IMR-90 (cell line): ENCODE measurements at regions not wholly inside any gene's neighbourhood (a gene's known extent, or its start where the extent isn't known, plus 50 kb on each side); places are given as distances from the start of the nearest gene placed in this dataset.
A peak's percentile ranks its signal among the peaks of the same experiment; 100 is the strongest.

Source experiments
- ATAC-seq: fragments of 200-7000 bp; cut with Tn5 transposase; 2 replicates; pipeline ENCODE4 v1.9.1; 2020; ENCODE audit warnings: low read depth, mild to moderate bottlenecking, moderate library complexity
- BruUV-seq: library from RNA; stranded (reverse); fragments of 400-500 nt; replicated peaks from 2 replicates; lab custom pipeline; 2021; lab: Mats Ljungman, UMichigan
- CTCF ChIA-PET: fragments of 300-600 bp; formaldehyde crosslinking; extraction: SDS; loops from one replicate; lab custom pipeline; 2021; ENCODE audit warnings: antibody characterized with exemption; lab: Yijun Ruan, JAX
- POLR2A ChIA-PET: fragments of 300-600 bp; sonication (Branson Sonifier 250); formaldehyde crosslinking; loops from one replicate; lab custom pipeline; 2022; ENCODE audit warnings: antibody characterized with exemption; ENCODE audit not compliant: unreplicated experiment; lab: Charles Lee
- DNase-seq: peaks from one replicate; pipeline ENCODE4 v3.0.0; 2013
- H2AFZ ChIP-seq: replicated peaks from 2 replicates; pipeline ENCODE3; 2013; ENCODE audit warnings: low read length, mild to moderate bottlenecking; ENCODE audit not compliant: poor library complexity
- H2AK5ac ChIP-seq: 2 replicates; pipeline ENCODE4 v1.6.1; 2013; ENCODE audit warnings: low read depth, low read length, inconsistent platforms
- H2AK9ac ChIP-seq: replicated peaks from 2 replicates; pipeline ENCODE3; 2013; ENCODE audit warnings: mild to moderate bottlenecking, low read depth, low read length, moderate library complexity; ENCODE audit not compliant: poor library complexity
- H2BK120ac ChIP-seq: 2 replicates; pipeline ENCODE4 v1.6.1; 2013; ENCODE audit warnings: low read depth, low read length, inconsistent platforms
- H2BK15ac ChIP-seq: 3 replicates; pipeline ENCODE4 v1.6.1; 2013; ENCODE audit warnings: low read depth, low read length, inconsistent platforms
- H2BK20ac ChIP-seq: 2 replicates; pipeline ENCODE4 v1.6.1; 2013; ENCODE audit warnings: low read depth, mild to moderate bottlenecking, inconsistent platforms, low read length, moderate library complexity
- H2BK5ac ChIP-seq: 2 replicates; pipeline ENCODE4 v1.6.1; 2013; ENCODE audit warnings: mild to moderate bottlenecking, low read depth, low read length, inconsistent platforms; ENCODE audit not compliant: poor library complexity, severe bottlenecking
- H3K14ac ChIP-seq: replicated peaks from 2 replicates; pipeline ENCODE4 v1.6.1; 2013; ENCODE audit warnings: low read depth, low read length, inconsistent platforms
- H3K18ac ChIP-seq: 2 replicates; pipeline ENCODE4 v1.6.1; 2013; ENCODE audit warnings: low read depth, low read length, control low read depth
- H3K23ac ChIP-seq: 2 replicates; pipeline ENCODE4 v1.6.1; 2013; ENCODE audit warnings: low read depth, low read length, inconsistent platforms
- H3K27ac ChIP-seq: 2 replicates; pipeline ENCODE4 v1.5.1; 2013; ENCODE audit warnings: mild to moderate bottlenecking, control low read depth, low read length; ENCODE audit not compliant: insufficient read depth
- H3K27me3 ChIP-seq: 2 replicates; pipeline ENCODE4 v1.6.1; 2013; ENCODE audit warnings: low read length; ENCODE audit not compliant: control insufficient read depth, insufficient read depth
- H3K36me3 ChIP-seq: 2 replicates; pipeline ENCODE4 v1.6.1; 2013; ENCODE audit warnings: low read length, mixed read lengths; ENCODE audit not compliant: control insufficient read depth, insufficient read depth
- H3K4ac ChIP-seq: 2 replicates; pipeline ENCODE4 v1.6.1; 2013; ENCODE audit warnings: low read depth, low read length, inconsistent platforms
- H3K4me1 ChIP-seq: 2 replicates; pipeline ENCODE4 v1.6.1; 2013; ENCODE audit warnings: low read length, mixed read lengths; ENCODE audit not compliant: control insufficient read depth, insufficient read depth
- H3K4me2 ChIP-seq: 2 replicates; pipeline ENCODE4 v1.6.1; 2013; ENCODE audit warnings: low read depth, mild to moderate bottlenecking, control low read depth, low read length, moderate library complexity
- H3K4me3 ChIP-seq: 2 replicates; pipeline ENCODE4 v1.5.1; 2013; ENCODE audit warnings: low read depth, mild to moderate bottlenecking, control low read depth, low read length, moderate library complexity; ENCODE audit not compliant: insufficient read depth
- H3K56ac ChIP-seq: 2 replicates; pipeline ENCODE4 v1.6.1; 2013; ENCODE audit warnings: low read length, inconsistent platforms; ENCODE audit not compliant: insufficient read depth; ENCODE audit errors: extremely low read depth
- H3K79me1 ChIP-seq, 2 experiments: 2 replicates each; pipeline ENCODE4 v1.6.1; 2013; ENCODE audit warnings: low read length in 2 of 2, inconsistent platforms in 1 of 2, low read depth in 1 of 2
- H3K9ac ChIP-seq: 2 replicates; pipeline ENCODE4 v1.6.1; 2013; ENCODE audit warnings: low read depth, low read length, control low read depth
- H3K9me1 ChIP-seq: 2 replicates; pipeline ENCODE4 v1.6.1; 2013; ENCODE audit warnings: low read length, inconsistent platforms; ENCODE audit not compliant: insufficient read depth
- H3K9me3 ChIP-seq: 2 replicates; pipeline ENCODE4 v1.6.1; 2013; ENCODE audit warnings: low read length; ENCODE audit not compliant: control insufficient read depth, insufficient read depth
- H4K20me1 ChIP-seq: 2 replicates; pipeline ENCODE4 v1.6.1; 2013; ENCODE audit warnings: low read length, inconsistent platforms; ENCODE audit not compliant: insufficient read depth
- H4K5ac ChIP-seq: 2 replicates; pipeline ENCODE4 v1.6.1; 2013; ENCODE audit warnings: mild to moderate bottlenecking, low read depth, low read length, control low read depth
- H4K8ac ChIP-seq, 2 experiments: 2 replicates each; pipeline ENCODE4 v1.6.1; 2013; ENCODE audit warnings: low read depth in 2 of 2, low read length in 2 of 2, control low read depth in 1 of 2, inconsistent platforms in 1 of 2
- H4K91ac ChIP-seq: 2 replicates; pipeline ENCODE4 v1.6.1; 2013; ENCODE audit warnings: low read depth, low read length, inconsistent platforms; ENCODE audit not compliant: insufficient read depth
- MAFK ChIP-seq: IDR thresholded peaks from 2 replicates; pipeline ENCODE4 v1.6.1; 2012; ENCODE audit warnings: low read depth, low read length, improper control_type of control experiment
- RFX5 ChIP-seq: IDR thresholded peaks from 2 replicates; pipeline ENCODE4 v1.8.0; 2012; ENCODE audit warnings: low read depth, mild to moderate bottlenecking, low read length, moderate library complexity
- WGBS, 2 experiments: methylation state at CpG; one replicate each; pipeline versions ENCODE4 v1.1.5 to v1.1.7; 2013; ENCODE audit warnings: missing lambda C conversion rate in 2 of 2; ENCODE audit not compliant: insufficient read length in 1 of 2; ENCODE audit errors: extremely low coverage in 2 of 2; 5-methylcytosine and 5-hydroxymethylcytosine counted together
- dilution Hi-C: fragments of 300-500 bp; cut with HindIII; formaldehyde crosslinking; loops from one replicate; pipeline ENCODE4 v1.14.3; 2018; ENCODE audit warnings: low sequenced_read_pairs; ENCODE audit not compliant: unreplicated experiment
- in situ Hi-C: fragments of 300-500 bp; cut with MboI; formaldehyde crosslinking; loops from 3 replicates; pipeline ENCODE4 v1.14.3; 2019; ENCODE audit warnings: low sequenced_read_pairs, inconsistent platforms, mixed read lengths
- intact Hi-C: fragments of 100-400 bp; cut with micrococcal nuclease; formaldehyde crosslinking; loops from 2 replicates; pipeline ENCODE4 v1.10.0; 2022

GRCh38 chr15:37416103-37416502, 315.8 kb upstream of the MEIS2 start:
- no peak overlapping the region for H3K56ac ChIP-seq
- no peak overlapping the region for H2BK120ac ChIP-seq
- H2AK9ac ChIP-seq: no peak overlapping the region
- no peaks in the 10 kb centered on the region for H3K27me3 ChIP-seq
- no peak overlapping the region for H2AK5ac ChIP-seq
- H3K27ac ChIP-seq: no peak overlapping the region
- BruUV-seq: no TSS peak
- no peak overlapping the region for H3K9ac ChIP-seq
- no peak overlapping the region for H3K4me2 ChIP-seq
- H2BK20ac ChIP-seq: no peak overlapping the region
- POLR2A ChIA-PET: no interaction called here
- no peak for DNase-seq
- H4K8ac ChIP-seq: no peak overlapping the region
- dilution Hi-C loops (no loop called here), in situ Hi-C loops (no loop called here), intact Hi-C loops (no loop called here)
- CTCF ChIA-PET: no interaction called here
- no peak overlapping the region for H4K5ac ChIP-seq
- H3K36me3 ChIP-seq: no peaks in the 10 kb centered on the region
- H3K14ac ChIP-seq: no peak overlapping the region
- no peaks in the 10 kb centered on the region for H3K9me1 ChIP-seq
- no peak overlapping the region for H3K18ac ChIP-seq
- no peak overlapping the region for H2AFZ ChIP-seq
- no peak overlapping the region for H4K91ac ChIP-seq
- no peak overlapping the region for H2BK5ac ChIP-seq
- H3K9me3 ChIP-seq: no peaks in the 10 kb centered on the region
- no peak for ATAC-seq
- no peak overlapping the region for H3K23ac ChIP-seq
- H3K4ac ChIP-seq: no peak overlapping the region
- no peak overlapping the region for H2BK15ac ChIP-seq
- H4K20me1 ChIP-seq: no peaks in the 10 kb centered on the region
- no CpG with 5 or more reads among the region's 1 CpG for WGBS, 2 experiments
- no peak overlapping the region for H3K4me3 ChIP-seq
- no peaks in the 10 kb centered on the region for H3K79me1 ChIP-seq
- H3K4me1 ChIP-seq: no peaks in the 10 kb centered on the region
- TF ChIP-seq RFX5: no peak
- peak; percentile 56 for TF ChIP-seq MAFK
